Sigmoid colon (tissue), 3 donors: ENCODE measurements at regions not wholly inside any gene's neighbourhood (a gene's known extent, or its start where the extent isn't known, plus 50 kb on each side); places are given as distances from the start of the nearest gene placed in this dataset.

ENCODE experiments used
- CTCF ChIP-seq, 4 experiments: fragments of 450-650 bp in 3 of 4; fragments of 200-600 bp in 1 of 4; IDR thresholded peaks; one replicate each; pipeline ENCODE4 v1.5.1; 2016 to 2019; ENCODE audit warnings: antibody characterized with exemption in 4 of 4, mild to moderate bottlenecking in 3 of 4, moderate library complexity in 2 of 4
- POLR2A ChIP-seq, 2 donors: fragments of 450-650 bp; IDR thresholded peaks; one replicate each; pipeline ENCODE4 v1.6.1; 2016; ENCODE audit warnings: antibody characterized with exemption in 2 of 2, mild to moderate bottlenecking in 2 of 2, moderate library complexity in 2 of 2

- TF ChIP-seq CTCF (IDR thresholded peaks at IDR 0.05) (no peak), POLR2A (IDR thresholded peaks at IDR 0.05) (no peak)
These were observed 286.3 kb downstream of the POU4F1 start for GRCh38 chr13:78317030-78317429.
